IMR-90 (cell line): ENCODE measurements at regions not wholly inside any gene's neighbourhood (a gene's known extent, or its start where the extent isn't known, plus 50 kb on each side); places are given as distances from the start of the nearest gene placed in this dataset.

Source experiments
- BHLHE40 ChIP-seq: fragments of 150-350 bp; IDR thresholded peaks from 2 replicates; pipeline ENCODE4 v1.6.1; 2016; ENCODE audit warnings: mild to moderate bottlenecking, low read depth, low read length
- CHD1 ChIP-seq: IDR thresholded peaks from 2 replicates; pipeline ENCODE4 v1.6.1; 2012; ENCODE audit warnings: low read depth, low read length, improper control_type of control experiment
- ELK1 ChIP-seq: fragments of 150-350 bp; IDR thresholded peaks from 2 replicates; pipeline ENCODE4 v1.6.1; 2016; ENCODE audit warnings: low read depth, mild to moderate bottlenecking, low read length, moderate library complexity, borderline replicate concordance
- FOS ChIP-seq: fragments of 150-350 bp; IDR thresholded peaks from 2 replicates; pipeline ENCODE4 v1.6.1; 2016; ENCODE audit warnings: low read depth, low read length
- MAFK ChIP-seq: IDR thresholded peaks from 2 replicates; pipeline ENCODE4 v1.6.1; 2012; ENCODE audit warnings: low read depth, low read length, improper control_type of control experiment
- MAZ ChIP-seq: IDR thresholded peaks from 2 replicates; pipeline ENCODE4 v1.6.1; 2012; ENCODE audit warnings: low read depth, mild to moderate bottlenecking, low read length, improper control_type of control experiment, moderate library complexity, borderline replicate concordance
- MXI1 ChIP-seq: IDR thresholded peaks from 2 replicates; pipeline ENCODE4 v1.6.1; 2012; ENCODE audit warnings: low read depth, mild to moderate bottlenecking, low read length, moderate library complexity, borderline replicate concordance
- POLR2A ChIP-seq: IDR thresholded peaks from 2 replicates; pipeline ENCODE4 v1.6.1; 2012; ENCODE audit warnings: mild to moderate bottlenecking, low read depth, low read length
- RAD21 ChIP-seq: IDR thresholded peaks from 2 replicates; pipeline ENCODE4 v1.6.1; 2012; ENCODE audit warnings: low read length, improper control_type of control experiment
- RCOR1 ChIP-seq: IDR thresholded peaks from 2 replicates; pipeline ENCODE4 v1.6.1; 2012; ENCODE audit warnings: mild to moderate bottlenecking, low read length, improper control_type of control experiment; ENCODE audit not compliant: insufficient replicate concordance
- RFX5 ChIP-seq: IDR thresholded peaks from 2 replicates; pipeline ENCODE4 v1.8.0; 2012; ENCODE audit warnings: low read depth, mild to moderate bottlenecking, low read length, moderate library complexity
- SMC3 ChIP-seq: fragments of 150-350 bp; IDR thresholded peaks from 2 replicates; pipeline ENCODE4 v1.6.1; 2016; ENCODE audit warnings: low read depth, mild to moderate bottlenecking, antibody characterized with exemption, low read length, moderate library complexity
- USF2 ChIP-seq: fragments of 150-350 bp; IDR thresholded peaks from 2 replicates; pipeline ENCODE4 v1.6.1; 2017; ENCODE audit warnings: mild to moderate bottlenecking, antibody characterized with exemption, low read length, low read depth
- TF ChIP-seq, protein P1 (sequence below): conservative IDR thresholded peaks from 2 replicates; pipeline ENCODE4 v1.5.1; 2012; ENCODE audit warnings: mild to moderate bottlenecking, low read depth, low read length, improper control_type of control experiment

DNA sequence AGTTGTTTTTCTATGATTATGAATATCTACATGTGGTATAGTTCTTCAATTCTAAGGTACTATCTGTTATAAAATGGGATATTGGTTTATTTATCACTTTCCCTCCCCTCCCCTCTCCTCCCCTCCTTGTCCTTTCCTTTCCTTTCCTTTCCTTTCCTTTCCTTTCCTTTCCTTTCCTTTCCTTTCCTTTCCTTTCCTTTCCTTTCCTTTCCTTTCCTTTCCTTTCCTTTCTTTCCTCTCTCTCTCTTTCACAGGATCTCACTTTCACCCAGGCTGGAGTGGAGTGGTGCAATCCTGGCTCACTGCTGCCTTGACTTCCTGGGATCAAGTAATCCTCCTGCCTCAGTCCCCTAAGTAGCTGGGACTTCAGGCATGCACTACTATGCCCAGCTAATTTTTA, 466.8 kb downstream of the DMAC1 start:
- TF ChIP-seq, protein P1, sequence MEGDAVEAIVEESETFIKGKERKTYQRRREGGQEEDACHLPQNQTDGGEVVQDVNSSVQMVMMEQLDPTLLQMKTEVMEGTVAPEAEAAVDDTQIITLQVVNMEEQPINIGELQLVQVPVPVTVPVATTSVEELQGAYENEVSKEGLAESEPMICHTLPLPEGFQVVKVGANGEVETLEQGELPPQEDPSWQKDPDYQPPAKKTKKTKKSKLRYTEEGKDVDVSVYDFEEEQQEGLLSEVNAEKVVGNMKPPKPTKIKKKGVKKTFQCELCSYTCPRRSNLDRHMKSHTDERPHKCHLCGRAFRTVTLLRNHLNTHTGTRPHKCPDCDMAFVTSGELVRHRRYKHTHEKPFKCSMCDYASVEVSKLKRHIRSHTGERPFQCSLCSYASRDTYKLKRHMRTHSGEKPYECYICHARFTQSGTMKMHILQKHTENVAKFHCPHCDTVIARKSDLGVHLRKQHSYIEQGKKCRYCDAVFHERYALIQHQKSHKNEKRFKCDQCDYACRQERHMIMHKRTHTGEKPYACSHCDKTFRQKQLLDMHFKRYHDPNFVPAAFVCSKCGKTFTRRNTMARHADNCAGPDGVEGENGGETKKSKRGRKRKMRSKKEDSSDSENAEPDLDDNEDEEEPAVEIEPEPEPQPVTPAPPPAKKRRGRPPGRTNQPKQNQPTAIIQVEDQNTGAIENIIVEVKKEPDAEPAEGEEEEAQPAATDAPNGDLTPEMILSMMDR = no peak
- TF ChIP-seq RFX5 = no peak
- no peak for TF ChIP-seq BHLHE40
- no peak for TF ChIP-seq RCOR1
- TF ChIP-seq POLR2A = no peak
- TF ChIP-seq SMC3 = no peak
- TF ChIP-seq MXI1 = no peak
- TF ChIP-seq USF2 = no peak
- TF ChIP-seq MAFK = no peak
- no peak for TF ChIP-seq MAZ
- TF ChIP-seq FOS = no peak
- no peak for TF ChIP-seq RAD21
- TF ChIP-seq CHD1 = no peak
- TF ChIP-seq ELK1 = no peak
